Fibroblast of skin of abdomen (primary cell): ENCODE measurements at regions not wholly inside any gene's neighbourhood (a gene's known extent, or its start where the extent isn't known, plus 50 kb on each side); places are given as distances from the start of the nearest gene placed in this dataset.
A peak's percentile ranks its signal among the peaks of the same experiment; 100 is the strongest.

Experiments used
- DNase-seq: peaks from one replicate; pipeline ENCODE4 v3.0.0-alpha.2; 2013

- no peak for DNase-seq
Observed at GRCh38 chr5:123856766-123857165, 344.8 kb downstream of the CSNK1G3 start.

DNA sequence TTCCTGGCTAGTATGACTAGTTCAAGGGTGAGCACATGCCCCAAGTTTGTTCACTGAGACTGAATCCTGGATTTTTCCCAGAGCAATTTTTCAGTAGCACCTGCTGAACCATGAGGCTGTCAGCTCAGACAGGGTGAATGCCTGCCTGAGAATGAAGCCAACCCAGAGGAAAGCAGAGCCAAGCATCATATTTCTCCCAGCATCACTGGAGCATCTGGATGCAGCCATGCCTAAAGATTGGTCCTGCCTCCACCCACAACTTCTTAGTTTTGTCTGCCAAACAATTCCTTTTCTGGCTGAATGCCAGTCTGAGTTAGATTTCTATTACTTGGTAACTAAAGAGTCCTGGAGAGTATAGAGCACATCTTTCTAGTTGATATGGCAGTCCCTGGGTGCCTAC is 343.6 kb downstream of the CSNK1G3 start:
- no peak for DNase-seq

DNA sequence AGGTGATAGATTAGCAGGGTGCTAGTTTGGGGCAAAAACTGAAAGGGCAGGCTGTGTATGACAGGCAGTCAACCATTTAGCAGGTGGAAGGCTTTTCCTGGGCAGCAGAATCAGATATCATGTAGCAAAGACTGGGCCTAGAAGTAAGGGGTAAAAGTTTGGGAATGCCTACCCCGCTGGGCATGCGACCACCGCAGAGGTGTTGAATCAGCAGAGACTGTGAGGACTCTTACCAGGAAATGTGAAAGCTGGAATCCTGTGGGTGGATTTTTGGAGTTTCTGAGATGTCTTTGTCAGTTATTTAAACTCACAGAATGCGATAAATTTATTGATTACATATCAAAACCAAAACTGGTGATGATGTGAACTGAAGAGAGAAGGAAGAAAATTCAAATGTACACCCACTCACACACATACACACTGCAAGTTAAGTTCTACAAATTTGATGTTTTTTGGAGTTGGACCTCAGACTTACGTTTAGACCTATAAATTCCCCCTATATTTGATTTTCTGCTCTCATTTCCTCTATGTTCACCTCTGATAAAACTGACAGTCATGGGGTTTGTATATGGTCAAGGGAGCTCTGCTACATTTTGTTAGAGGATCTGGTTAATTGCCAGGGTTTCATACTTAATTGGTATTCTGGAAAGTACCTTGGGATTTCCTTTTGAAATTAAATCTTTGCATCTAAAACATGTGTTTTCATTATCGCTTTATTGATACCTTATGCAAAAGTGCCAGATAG is 333.6 kb downstream of the CSNK1G3 start:
- peak; percentile 17 for DNase-seq

- DNase-seq = peak; percentile 50
Observed at GRCh38 chr5:123844873-123845272, 332.9 kb downstream of the CSNK1G3 start.

- no peak for DNase-seq
Observed at GRCh38 chr5:123835421-123835820, 323.4 kb downstream of the CSNK1G3 start.

GRCh38 chr5:123830575-123830974 is 318.6 kb downstream of the CSNK1G3 start:
- no peak for DNase-seq

DNA sequence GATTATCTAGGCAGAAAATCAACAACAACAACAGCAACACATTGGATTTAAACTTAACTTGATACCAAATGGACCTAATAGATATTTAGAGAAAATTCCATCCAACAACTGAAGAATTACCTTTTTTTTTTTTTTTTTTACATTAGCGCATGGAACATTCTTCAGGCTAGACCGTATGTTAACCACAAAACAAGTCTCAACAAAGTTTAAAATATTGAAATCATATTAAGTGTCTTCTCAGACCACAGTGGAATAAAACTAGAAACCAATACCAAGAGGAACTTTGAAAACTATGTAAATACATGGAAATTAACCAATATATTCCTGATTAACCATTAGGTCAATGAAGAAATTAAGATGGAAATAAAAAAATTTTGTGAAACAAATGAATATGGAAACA is 315.8 kb downstream of the CSNK1G3 start:
- DNase-seq = no peak

DNA sequence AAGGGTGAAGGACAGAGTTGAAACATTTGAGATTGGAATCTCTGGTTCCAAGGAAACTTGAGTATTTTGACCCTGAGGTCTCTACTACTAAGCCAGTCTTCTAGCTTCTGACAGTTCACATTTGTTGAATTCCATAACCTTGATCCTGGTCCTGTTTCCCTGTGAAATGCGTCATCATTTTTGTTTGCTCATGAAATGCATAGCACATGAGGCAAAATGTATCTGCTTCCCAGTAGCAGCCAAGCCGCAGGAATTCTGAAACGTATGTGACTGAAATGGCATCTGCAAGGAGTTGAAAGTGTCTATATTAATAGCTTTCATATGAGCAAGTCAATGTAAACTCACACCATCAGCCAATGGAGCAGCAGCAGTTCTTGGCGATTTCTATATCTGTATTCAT is 307.9 kb downstream of the CSNK1G3 start:
- peak; percentile 99 for DNase-seq

- peak; percentile 52 for DNase-seq
Observed at GRCh38 chr5:123819386-123819785, 307.4 kb downstream of the CSNK1G3 start.

GRCh38 chr5:123817267-123817666 is 305.3 kb downstream of the CSNK1G3 start:
- no peak for DNase-seq

DNA sequence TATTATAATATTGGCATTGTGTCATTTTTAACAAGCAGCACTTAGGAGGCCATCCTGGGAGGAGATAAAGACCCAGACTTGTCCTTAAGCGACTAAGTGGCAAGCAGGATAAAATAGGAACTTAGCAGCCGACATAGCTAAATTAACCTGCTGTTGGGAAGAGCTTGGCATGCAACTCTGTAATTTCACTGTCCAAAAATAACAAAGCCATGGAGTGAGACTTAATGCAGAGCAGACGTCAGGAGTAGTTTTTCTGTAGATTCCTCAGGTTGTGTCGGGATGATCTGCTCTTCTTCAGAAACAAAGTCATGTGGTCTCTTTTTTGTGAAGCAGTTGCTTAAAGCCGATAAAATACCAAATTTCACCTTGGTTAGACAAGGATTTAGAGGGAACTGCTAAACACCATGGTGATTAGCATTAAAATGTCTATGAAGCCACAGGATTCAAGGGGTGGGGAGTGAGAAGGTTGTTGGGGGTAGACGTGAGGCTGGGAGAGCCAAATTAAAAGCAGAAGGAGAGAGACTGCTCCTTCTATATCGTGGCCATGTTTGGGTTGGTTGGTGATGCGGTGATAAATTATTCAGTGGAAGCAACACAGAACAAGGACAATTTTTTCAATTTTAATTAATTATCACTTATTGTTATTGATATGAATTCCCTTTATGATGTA is 303.0 kb downstream of the CSNK1G3 start:
- peak; percentile 73 for DNase-seq

DNA sequence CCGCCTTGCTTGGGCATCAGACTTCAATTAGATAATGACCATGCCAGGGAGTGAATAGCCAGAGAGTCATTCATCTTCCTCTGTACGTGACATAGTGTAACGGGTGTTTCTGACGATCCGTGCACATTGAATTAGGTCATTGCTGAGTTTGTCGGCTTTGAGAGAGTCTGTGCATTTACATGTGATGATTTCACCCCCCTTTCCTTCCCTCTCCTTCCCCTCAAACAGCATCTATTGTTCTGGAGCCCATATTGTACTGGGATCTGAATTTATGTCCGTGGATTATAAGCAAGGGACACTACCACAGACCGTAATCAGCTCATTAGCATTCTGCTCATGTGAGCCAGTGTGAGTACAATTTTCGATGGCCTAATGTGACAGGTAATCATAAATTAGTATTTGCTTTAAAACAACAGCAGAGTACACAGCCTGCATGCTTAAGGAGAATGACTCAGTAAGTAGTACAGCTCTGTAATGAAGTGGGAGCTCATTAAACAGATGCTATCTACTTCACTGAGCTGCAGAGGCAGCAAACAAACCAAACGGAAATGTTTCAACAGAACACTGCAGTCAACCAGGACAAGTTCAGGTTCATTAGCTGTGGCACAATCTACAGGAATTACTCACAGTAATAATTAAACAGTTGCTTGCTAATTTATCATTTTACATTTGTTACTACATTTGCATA is 302.1 kb downstream of the CSNK1G3 start:
- peak; percentile 68 for DNase-seq

GRCh38 chr5:123813264-123813663 is 301.3 kb downstream of the CSNK1G3 start:
- DNase-seq = no peak

DNA sequence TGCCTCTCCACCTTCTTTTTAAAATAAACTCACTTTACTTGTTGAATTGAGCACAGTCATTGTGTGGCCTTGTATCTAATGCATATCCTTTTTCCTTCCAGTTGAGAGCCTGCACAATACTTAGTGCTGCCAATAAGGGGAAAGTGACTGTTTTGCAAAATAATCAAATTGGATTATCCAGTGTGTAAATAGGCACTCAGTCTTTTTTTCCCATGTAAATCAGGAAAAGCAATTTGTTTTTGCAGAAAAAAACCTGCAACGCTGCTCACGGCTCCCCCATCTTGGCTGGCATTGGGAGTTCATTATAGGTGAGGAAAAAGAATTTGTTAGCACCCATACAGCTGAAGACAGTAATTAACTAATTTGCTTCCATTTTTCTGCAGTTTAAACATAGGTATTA is 299.9 kb downstream of the CSNK1G3 start:
- no peak for DNase-seq

GRCh38 chr5:123810746-123811340 is 298.9 kb downstream of the CSNK1G3 start:
- DNase-seq = no peak

DNA sequence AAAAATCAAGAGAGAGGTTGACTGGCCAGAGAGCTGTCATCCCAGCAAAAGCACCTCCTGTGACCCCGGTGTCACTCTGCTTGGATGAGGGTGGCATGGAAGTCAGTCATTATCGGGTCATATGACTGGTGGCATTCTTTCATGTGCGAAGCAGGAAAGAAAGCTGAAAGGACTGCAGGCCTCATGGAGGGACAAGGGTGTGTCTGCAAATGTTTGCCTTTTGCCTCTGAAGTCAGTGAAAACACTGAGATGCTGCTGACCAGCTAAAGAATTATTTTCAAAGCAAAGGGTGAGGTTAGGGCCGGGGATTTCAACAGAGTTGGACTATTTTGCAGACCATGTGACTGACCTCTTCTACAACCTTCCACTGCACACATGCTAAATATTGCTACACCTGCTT is 298.3 kb downstream of the CSNK1G3 start:
- DNase-seq = no peak

DNA sequence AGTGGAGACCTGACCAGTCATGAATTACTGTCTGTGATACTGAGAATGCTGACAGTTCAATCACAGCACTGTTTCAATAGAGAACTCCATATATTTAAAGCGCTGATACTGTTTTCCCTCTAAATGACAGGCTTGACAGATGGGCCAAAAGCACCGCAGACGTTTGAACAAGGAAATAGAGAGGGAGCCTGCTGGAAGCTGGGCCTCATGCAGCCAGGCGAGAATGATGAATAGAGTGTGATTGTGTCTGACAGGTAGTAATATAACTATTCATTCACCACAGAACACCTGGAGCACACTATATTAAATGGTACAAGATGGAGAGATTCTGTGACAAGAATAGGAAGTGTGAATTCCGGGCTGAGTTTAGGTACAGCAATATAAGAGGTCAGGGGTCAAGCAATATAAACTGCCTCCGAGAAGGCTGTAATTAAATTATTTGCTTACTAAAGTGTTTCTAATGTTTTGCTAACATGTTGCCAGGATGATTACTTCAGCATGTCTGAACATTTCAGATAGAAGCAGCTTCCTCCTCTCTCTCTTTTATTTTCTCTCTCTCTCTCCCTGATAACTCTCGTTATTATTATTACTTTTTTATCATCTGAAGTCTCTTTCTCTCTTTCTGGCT is 297.7 kb downstream of the CSNK1G3 start:
- DNase-seq = peak; percentile 36

DNA sequence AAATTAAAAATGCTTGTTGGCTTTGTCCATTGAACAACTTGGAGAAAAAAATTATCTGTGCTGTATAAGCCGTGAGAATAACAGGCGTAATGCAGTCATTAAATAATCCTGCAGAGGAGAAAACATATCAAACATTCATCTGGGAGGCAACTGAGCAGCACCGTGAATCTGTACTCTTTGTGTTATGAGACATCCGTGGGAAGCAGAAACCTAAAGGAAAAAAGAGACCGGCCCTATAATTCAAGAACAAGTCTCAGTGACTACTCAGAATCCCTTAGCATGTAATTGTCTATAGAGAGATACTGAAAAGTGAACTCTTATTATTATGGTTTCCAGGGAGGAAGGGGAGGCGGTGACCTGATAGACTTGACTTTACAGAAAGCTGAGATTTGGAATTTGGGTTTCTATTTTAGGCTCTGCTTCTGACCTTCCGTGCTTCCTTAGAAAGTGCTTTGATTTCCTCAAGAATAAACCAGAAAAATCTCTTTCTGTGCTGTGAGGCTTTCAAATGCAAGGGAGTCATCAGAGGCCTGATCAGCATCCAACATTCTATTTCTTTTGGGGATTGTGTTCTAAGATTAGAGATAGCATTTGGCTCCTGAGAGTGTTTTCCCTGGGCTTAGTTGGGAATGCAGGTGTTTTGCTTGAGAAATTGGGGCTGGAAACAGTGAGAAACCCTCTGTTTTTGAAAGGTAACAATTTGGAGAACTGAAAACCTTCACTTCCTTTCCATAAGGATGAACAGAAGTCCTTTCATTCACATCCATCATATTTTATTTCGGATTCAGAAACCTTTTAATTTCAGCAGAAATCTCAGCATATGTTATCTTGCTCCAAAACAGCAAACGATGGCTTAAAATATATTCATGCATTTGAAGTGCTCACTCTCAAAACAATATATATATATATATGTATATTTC is 296.7 kb downstream of the CSNK1G3 start:
- no peak for DNase-seq

DNA sequence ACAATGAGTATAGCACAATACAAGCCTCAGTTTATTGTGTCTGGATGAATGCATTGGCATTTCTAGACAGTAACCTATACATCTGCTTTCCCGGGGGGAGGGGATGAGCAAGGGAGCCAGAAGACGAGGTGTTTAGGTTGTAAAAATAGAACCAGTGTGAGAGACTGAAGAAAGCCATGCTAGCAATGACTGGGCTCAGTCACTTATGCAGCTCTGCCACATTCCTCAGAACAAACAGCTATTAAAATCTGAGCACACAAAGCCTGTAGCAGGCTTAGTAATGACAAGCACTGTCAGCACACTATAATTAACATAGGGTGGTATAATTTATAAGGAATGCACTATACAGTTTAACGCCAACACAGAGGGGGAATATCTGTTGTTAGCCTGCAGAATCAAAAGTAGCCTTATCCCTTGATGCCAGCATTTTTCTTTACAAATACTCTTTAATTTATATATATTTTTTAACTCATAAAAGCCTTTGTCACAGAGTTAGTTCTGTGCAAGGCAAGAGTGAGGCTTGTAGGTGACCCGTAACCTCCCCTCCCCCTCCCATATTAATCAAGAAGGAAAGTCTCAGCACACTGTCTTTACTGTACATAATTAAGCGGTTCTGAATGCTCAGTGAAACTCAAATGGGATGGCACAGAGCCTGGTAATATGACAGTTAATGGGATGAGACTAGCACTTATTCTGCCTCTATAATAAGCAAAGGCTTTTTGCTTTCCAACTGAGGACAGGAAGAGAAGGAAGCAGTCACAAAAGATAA is 295.4 kb downstream of the CSNK1G3 start:
- DNase-seq = peak; percentile 85

DNA sequence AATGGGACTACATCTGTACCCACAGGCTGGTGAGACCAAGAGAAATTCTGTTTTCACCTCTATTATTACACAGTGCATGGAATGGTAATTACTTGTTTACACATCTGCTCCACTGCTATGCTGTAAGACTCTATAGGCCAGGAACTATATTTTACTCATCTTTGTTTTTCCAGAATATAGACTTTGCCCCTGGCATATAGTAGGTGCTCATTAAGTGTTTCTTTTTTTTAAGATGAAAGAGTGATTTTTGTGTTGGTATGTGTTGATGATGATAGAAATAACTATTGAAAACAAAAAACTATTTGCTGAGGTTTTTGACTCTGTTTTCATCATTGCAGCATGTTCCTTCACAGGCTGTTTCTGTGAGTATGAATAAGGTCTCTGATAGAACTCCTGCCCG is 294.7 kb downstream of the CSNK1G3 start:
- DNase-seq = no peak

- no peak for DNase-seq
Observed at GRCh38 chr5:123805300-123805699, 293.3 kb downstream of the CSNK1G3 start.
